HG02642 (cell line): ENCODE measurements at regions not wholly inside any gene's neighbourhood (a gene's known extent, or its start where the extent isn't known, plus 50 kb on each side); places are given as distances from the start of the nearest gene placed in this dataset.

Experiments
- ATAC-seq: cut with Tn5 transposase; IDR thresholded peaks from one replicate; pipeline ENCODE4 v1.9.1; 2021; ENCODE audit warnings: mild to moderate bottlenecking; ENCODE audit not compliant: unreplicated experiment, poor library complexity

DNA sequence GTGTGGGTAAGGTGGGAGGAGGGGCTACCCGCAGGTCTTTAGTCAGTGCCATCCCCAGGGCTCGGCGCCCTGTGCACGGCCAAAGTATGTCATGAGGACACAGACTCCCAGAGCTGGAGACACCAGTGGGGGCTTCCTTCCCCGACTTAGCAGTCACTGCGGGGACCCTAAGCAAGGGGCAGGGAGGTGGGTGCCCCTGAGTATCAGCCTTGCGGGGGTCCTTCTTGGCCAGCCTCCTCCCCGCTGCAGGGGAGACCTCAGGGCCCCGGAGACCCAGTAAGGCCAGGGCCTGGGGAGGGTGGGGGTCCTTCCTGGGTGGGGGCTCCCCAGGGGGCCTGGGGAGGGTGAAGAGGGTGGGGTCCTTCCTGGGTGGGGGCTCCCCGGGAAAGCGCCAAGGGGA lies 673.8 kb downstream of the BRD1 start:
- no peak for ATAC-seq

DNA sequence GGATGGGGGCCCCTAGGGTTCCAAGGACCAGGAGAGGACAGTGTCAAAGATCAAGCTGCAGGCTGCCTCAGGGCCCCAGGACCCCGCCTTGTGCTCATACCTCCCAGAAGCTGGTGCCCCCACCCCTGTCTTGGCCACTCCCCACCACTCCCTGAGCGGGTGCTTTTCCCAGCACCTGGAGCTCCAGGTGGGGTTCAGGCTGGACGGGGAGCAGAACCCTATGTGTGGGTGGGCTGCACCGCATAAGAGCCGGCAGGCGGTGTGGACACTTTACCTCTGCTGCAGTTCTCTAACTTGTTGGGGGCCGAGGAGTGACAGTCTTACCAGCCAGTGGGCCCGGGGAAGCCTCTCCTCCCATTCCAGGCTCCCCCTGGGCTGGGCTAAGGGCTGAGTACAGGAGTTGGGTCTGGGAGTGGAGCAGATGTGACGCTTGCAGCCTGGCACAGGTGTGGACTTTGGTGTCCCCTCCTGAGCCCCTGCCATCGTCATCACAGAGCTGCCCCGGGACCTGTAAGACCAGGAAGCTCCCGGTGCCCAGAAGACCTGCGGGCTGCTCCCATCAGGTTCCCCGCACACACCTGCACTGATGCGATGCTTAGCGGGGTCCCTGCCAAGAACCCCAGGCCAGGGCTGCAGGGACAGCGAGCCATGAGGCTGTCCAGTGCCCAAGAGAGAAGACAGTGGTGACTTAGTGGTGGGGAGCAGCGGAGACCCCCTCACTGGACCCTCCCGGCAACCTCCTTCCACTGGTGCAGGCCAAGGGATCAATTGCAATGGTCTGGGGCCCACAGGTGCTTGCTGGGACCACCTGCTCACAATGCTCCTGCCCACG lies 674.5 kb downstream of the BRD1 start:
- ATAC-seq, result no peak

DNA sequence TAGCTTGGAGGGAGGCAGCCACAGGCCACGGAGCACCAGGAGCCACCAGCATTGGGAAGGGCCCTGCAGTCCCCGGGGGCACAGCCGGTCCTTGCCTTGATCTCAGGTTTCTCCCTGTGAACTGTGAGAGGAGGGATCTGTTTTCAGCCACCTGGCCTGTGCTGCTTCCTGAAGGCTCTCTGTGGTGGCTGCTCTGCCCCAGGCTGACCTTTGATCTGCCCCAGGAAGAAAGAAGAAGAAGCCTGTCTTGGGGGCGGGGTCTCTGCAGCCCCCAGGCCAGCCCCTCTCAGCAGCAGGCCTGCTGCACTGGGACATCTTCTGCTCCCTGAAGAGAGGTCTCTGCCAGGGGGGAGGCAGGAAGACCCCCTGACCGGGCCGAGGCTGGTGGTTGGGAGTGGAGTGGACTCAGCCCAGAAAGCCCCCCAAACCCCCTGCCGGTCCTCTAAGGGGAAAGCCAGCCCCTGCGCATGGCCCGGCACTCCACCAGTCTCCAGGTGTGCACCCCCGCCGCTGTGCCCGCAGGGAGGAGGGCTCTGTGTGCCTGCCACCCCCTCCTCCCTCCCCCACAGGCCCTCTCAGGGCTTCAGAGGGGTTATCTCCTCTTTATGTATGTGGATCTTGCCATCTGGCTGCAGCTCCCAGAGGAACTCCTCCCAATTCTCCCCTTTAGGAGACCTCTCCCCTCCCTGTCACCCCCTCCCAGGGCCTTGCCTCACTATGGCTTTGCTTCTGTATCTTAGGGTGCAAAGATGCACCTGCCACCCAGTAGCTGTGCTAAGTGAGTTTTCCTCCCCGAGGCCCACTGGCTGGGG lies 675.3 kb downstream of the BRD1 start:
- no peak for ATAC-seq

DNA sequence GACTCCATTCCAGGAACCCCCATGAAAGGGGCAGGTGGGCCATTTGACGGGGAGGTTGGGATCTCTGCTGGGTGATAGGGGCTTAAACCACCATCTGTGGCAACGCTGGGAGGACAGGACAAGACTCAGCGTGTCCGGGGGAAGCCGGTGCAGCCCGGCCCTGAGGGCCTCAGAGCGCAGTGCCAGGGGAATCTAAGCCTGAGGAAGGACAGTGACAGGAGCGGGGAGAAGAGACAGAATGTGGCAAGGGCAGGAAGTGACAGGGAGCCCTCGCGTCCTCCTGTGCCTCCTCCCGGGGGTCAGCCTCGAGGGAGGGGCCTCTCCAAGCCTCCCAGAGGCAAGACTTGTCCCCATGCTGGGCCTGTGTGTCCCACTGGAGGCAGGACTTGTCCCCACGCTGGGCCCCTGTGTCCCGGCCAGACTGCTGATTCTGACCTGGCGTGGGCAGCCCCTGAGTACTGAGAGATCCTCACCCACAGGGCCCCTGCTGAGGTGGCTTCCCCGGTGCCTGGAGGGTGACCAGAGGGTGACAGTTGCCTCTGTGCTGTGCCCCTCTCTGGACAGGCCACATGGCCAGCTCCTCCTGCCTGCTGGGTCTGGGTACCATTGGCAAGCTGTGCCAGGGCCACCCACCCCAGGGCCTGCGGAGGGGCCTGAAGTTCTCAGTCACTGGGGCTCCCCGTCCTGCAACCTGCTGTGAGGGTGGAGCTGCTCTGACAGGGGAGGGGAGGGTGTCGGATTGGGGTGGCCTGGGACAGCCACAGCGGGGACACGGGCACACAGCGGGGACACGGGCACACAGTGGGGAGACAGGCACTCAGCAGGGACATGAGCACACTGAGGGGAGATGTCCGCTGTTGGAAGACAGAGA lies 676.2 kb downstream of the BRD1 start:
- no peak for ATAC-seq

DNA sequence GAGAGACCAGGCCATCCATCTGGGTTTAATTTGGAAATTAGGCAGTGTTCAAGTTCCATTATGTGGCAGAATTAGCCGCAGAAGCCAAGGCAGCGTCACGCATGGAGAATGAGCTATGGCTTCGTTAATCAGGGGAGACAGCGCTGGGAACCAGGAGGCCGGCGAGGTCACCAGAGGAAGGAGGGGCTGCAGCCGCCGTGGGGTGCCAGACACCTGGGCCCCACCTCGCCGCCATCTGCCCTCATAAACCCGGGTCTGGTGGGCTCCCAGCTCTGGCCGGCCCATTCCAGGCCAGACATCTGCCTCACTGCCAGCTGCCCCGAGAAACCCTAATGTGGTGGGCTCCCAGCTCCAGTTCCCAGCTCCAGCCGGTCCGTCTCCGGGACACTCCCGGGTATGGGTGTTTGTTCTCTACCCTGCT lies 676.9 kb downstream of the BRD1 start:
- ATAC-seq, result no peak

DNA sequence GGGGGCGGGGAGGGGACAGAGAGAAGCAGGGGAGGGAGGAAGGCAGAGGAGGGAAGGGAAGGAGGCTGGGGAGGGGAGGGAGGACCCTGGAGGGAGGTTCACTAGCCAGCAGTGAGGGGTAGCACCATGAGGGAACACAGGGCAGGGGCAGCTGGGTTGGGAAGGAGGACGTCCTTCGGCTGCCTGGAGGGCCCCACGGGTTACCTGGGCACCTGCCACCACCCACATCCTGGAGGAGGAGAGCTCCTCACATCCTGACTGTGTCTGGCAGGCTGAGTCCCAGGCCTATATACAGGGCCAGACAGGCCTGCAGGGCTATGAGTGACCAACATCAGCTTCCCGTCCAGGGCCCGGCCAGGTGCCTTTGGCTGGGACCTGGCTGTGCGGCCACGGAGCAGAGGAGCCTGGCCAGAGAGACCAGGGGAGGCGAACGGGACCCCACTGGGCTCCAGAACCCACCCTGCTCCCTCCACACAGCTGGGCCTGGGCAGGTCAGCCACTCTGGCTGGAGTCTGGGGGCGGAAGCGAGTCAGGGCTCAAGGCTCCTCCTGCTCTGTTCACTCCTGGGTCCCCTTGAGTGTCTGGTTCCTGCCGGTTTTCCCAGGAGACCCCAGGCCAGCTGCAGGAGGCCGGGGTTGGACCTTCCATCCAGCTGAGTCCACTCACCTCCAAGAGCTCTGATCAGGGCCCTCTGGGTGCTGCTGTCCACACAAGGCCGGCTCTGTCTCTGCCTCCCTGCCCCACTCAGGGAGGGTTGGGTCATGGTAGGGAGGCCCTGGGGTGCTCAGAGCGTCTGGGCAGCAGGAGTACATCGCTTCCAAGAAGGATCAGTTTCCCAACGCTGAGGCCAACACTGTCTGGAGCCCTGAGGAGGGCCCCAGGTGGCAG lies 677.7 kb downstream of the BRD1 start:
- no peak for ATAC-seq

DNA sequence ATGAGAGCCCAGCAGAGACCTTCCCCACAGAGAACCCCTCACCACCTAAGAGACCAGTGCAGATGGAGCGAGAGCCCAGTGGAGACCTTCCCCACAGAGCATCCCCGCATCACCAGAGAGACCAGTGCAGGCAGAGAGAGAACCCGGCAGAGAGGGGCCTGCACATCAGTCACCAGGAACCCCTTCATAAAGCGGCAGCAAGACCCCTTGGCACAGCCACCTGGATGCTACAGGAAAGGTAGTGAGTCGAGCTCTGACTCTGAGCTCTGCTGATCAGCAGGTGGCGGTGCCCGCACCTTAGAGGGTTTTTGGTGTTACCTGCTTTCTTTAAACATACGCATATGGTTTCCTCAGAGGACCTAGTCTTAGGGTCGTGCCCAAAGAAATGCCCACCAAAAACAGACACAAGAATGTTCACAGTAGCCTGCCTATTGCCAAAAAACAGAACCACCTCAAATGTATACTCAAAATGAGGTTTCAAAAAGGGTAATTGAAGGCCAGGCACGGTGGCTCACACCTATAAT lies 678.7 kb downstream of the BRD1 start:
- ATAC-seq, result no peak

DNA sequence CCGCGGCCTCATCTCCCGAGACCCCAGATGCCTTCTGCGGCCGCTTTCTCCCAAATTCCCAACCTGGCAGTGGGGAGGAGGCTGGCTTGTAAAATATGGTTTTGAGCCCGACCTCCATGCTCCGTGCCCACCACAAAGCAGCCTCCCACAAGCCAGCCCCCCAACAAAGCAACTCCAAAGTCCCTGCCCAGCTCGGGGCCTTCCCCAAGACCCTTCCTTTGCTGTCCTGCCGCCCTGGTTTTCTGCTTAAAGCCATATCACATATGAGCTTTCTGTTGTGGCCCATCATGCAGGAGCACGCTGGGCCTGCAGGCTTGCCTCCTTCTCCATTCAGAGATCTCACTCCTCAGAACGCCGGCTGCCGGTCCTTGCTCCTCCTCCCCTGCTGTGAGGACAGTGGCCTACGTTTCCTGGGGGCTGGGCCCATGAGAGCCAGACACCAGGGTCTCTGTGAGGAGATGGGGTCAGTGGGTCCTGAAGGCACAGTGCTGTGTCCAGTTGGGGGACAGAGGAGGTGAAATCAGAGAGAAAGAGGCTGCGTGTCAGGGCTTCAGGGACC lies 680.0 kb downstream of the BRD1 start:
- ATAC-seq, result no peak

DNA sequence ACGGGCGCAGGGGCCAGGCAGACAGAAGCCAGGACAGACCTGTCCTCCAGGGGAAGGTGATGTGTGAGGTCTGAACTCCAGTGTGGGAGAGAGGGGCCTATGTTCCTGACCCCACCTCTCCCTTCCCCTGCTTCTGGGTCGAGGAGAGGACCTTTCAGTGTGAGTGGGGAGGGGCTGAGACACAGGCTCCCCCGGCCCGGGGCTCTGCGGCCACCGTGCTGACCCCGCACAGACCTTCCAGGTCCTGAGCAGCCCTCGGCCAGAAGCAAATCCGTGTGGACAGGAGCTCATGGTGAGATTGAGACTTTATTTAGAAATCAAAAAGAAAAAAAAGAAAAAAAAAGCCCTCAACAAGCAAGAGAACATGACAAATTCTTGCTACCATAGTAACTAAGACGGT lies 680.5 kb downstream of the BRD1 start:
- no peak for ATAC-seq

DNA sequence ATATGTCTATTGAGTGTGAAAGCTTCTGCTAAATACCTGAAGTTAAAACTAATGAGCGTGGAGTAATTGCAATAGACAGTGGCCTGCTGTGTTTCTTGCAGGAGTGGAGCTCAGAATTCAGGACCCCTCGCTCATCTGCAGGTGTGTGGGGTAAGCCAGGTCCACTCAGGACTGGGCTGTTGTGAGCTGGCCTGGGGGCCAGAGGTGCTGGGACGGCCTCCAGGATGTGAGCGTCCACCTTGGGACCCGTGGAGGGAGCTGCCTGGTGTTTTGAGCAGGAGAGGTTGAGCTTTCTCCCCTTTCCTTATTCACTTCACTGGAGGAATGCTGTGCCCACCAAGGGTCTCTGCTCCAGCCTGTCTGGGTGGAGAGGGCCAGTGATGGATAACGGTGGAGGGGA lies 681.2 kb downstream of the BRD1 start:
- no peak for ATAC-seq

DNA sequence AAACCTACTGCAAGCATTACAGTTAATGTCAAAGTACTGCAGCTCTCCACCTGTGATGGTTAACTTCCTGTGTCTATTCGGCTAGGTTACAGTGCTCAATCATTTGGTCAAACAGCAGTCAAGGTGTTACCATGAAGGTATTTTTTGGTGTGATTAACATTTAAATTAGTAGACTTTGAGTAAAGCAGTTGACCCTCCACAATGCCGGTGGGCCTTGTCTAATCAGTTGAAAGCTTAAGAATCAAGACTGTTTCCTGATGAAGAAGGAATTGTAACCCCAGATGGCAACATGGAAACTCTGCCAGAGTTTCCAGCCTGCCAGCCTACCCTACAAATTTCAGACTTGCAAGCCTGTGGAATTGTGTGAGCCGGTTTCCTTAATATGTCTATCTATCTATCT lies 683.9 kb downstream of the BRD1 start:
- no peak for ATAC-seq

DNA sequence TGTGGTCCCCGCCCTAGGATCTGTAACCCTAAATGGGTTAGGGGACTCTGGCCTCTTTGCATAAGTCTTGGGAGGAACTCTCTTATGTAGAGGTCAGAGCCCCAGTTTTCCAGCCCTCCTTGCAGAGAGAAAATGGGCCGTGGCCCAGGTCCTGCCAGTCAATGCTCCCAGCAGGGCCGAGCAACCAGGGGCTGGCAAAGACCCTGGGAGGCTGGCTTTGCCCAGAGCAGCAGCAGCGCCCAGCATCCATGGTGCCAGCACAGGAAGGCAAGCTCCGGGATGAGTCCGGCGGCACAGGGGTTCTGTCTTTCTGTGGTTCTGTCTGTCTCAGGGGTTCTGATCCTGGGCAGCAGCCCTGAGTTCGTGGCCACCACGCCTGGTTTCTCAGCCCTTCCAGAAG lies 684.8 kb downstream of the BRD1 start:
- ATAC-seq, result no peak

DNA sequence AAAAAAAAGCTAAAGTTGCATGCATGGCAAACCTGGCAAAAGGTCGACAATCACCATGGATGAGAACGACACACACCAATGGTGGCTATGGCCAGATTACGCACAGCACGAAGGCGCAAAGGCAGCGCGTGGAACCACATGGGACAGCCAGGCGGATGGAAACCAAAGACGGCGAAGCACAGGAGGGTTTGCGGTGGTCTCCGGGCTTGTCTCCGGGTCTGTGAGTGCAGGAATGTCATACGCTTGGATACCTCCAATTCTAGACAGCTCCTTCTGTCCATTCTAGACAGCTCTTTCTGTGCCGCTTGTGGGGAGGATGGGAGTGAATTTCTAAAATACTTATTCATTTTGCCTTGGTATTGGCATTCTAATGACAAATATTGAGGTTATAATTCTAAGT lies 685.4 kb downstream of the BRD1 start:
- ATAC-seq, result no peak

DNA sequence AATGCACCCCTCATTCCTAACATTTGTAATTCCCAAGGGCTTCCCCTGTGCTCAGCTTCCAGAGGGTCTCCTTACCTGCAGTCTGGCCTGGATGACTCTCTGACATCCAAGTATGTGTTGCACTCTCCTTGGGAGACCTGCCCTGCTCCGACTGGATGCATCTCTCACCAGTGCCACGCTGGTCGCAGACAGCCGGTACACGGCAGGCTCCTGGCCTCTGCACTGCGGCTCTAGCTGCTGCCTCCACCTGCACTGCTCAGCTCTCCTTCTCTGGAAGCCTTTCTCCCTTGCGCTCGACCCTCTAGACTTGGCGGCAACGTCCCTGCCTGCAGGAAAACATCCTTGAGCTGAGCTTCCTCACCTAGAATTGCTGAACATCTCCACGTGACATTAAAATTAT lies 685.9 kb downstream of the BRD1 start:
- ATAC-seq, result no peak

DNA sequence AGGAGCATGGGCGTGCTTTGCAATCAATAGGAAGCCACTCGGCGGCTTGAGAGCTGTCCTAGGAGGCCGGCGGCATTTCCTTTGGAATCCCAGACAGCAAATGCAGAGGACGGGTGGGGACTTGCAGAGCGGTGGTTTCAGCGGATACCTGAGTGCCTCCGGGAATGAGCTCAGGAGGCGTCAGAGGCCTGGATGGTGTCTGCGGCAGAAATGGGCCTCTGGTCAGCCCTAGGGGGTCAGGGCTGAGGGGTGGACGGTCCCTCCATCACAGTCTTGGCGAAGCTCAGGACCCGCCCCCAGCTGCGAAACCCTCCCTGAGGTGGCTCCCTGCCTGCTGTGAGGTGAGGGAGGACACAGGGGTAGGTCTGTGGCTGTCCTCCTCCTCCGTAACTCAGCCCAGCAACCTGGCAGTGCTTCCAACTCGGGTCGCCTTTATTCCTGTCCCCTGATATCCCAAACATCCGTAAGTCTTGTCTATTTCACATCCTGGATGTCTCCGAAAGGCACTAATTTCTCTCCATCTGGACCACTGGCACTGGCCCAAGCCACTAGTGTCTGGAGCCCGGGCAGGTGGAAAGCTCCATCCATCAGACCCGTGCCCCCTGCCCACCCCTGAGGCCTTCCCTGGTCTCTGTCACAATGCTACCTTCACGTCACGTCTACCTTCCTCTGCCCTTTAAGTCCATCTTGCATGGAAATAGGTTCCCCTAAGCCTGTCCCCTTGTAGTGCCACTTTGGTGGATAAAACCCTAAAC lies 686.6 kb downstream of the BRD1 start:
- no peak for ATAC-seq

DNA sequence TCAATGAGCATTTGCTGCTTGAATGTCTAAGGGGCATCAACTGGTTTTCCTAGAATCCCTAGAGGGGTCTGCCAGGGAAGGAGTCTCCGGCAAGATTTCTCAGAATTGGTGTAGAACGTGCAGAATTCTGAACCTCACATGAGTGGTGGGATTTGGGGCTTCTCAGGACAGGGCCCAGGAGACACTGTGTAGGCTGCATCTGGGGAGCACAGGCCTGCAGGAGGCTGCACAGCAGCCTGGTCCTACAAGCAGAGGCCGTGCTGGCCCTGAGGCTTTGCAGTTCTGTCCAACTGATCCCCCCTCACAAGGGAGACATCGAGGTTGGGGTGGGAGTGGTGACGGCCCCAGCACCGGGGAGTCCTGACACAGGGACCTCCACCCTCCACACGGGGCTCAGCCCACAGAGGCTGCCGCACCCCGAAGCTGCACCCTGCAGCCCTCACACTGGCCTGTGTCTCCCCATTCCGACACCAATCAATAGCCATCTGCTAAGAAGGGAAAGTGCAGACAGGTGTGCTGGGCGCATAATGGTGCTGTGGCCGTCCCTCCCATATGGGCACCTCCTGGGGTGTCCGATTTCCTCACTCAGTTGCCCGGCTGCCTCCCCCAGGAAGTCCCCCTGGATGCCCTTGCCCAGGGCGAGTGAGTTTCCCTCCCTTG lies 688.1 kb downstream of the BRD1 start:
- ATAC-seq, result no peak

DNA sequence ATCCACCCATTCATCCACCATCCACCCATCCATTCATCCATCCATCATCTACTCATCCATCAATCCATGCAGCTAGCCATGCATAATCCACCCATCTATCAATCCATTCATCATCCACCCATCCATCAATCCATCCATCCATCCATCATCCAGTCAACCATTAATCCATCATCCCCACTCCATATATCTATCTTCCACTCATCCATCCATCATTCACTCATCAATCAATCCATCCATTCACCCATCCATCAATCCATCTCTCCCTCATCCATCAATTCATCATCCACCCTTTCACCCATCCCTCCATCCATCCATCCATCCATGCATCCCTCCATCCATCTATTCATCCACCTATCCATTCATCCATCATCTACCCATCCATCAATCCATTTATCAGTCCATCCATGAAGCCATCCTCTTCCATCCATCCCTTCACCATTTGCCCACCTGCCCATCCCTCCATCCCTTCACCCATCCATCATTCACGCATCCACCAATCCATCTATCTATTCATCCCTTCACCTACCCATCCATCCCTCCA lies 689.4 kb downstream of the BRD1 start:
- ATAC-seq, result no peak
